Uterus (tissue), 3 donors: ENCODE measurements at regions not wholly inside any gene's neighbourhood (a gene's known extent, or its start where the extent isn't known, plus 50 kb on each side); places are given as distances from the start of the nearest gene placed in this dataset.

Experiments
- DNase-seq, 2 donors: peaks; one replicate each; pipeline ENCODE4 v3.0.0-alpha.2; 2019 to 2020
- H3K27ac ChIP-seq, 2 donors: fragments of 200-600 bp; sonication (generic); 1 replicate in 1 of 2; 2 replicates in 1 of 2; pipeline ENCODE4 v1.5.1; 2016 to 2018
- H3K27me3 ChIP-seq, 2 donors: fragments of 200-600 bp; sonication (generic); one replicate each; pipeline ENCODE4 v1.5.1; 2018 to 2019; ENCODE audit warnings: control low read depth in 1 of 2
- H3K36me3 ChIP-seq, 2 donors: fragments of 200-600 bp; sonication (generic); one replicate each; pipeline ENCODE4 v1.5.1; 2019; ENCODE audit warnings: control low read depth in 1 of 2
- H3K4me1 ChIP-seq, 2 donors: fragments of 200-600 bp; sonication (generic); one replicate each; pipeline ENCODE4 v1.5.1; 2018 to 2019; ENCODE audit warnings: control low read depth in 1 of 2
- H3K4me3 ChIP-seq, 2 donors: fragments of 200-600 bp; sonication (generic); 1 replicate in 1 of 2; 2 replicates in 1 of 2; pipeline ENCODE4 v1.5.1; 2018 to 2019; ENCODE audit warnings: mild to moderate bottlenecking in 1 of 2
- H3K9me3 ChIP-seq, 2 donors: fragments of 200-600 bp; sonication (generic); one replicate each; pipeline ENCODE4 v1.5.1; 2019; ENCODE audit warnings: control low read depth in 1 of 2
- POLR2A ChIP-seq, 2 donors: fragments of 450-650 bp; IDR thresholded peaks; one replicate each; pipeline ENCODE4 v1.6.1; 2016; ENCODE audit warnings: antibody characterized with exemption in 2 of 2, mild to moderate bottlenecking in 1 of 2, moderate library complexity in 1 of 2
- intact Hi-C: fragments of 100-400 bp; cut with DNase I; formaldehyde crosslinking; loops from one replicate; pipeline ENCODE4 v1.15.1; 2023; ENCODE audit warnings: low total_unique reads
- TF ChIP-seq, protein P1 (sequence below), 4 experiments: fragments of 200-600 bp in 2 of 4; fragments of 450-650 bp in 2 of 4; sonication (generic) in 2 of 4; IDR thresholded peaks; one replicate each; pipeline ENCODE4 v1.5.1; 2016 to 2019; ENCODE audit warnings: antibody characterized with exemption in 4 of 4, mild to moderate bottlenecking in 2 of 4, moderate library complexity in 1 of 4
- donor health status: DM: yes; HTN: yes; CAD: no.

GRCh38 chr2:64326578-64327050, 127.3 kb upstream of the LGALSL start:
- intact Hi-C loops = loop anchor here (10.0 kb wide), 1 partner anchor 272 kb away; no protein-coding TSS in a partner anchor
- Histone ChIP-seq H3K4me1 (peaks cover 0 to 6% of the 10 kb centered on the region in 2 donors), H3K36me3 (no peaks in the 10 kb centered on the region), H3K27me3 (no peaks in the 10 kb centered on the region), H3K27ac (peak overlapping the region in 1 of 2 donors; percentile 72), H3K4me3 (no peak overlapping the region), H3K9me3 (no peaks in the 10 kb centered on the region)
- no peak for DNase-seq
- TF ChIP-seq POLR2A (IDR thresholded peaks at IDR 0.05) = no peak
- TF ChIP-seq, protein P1, sequence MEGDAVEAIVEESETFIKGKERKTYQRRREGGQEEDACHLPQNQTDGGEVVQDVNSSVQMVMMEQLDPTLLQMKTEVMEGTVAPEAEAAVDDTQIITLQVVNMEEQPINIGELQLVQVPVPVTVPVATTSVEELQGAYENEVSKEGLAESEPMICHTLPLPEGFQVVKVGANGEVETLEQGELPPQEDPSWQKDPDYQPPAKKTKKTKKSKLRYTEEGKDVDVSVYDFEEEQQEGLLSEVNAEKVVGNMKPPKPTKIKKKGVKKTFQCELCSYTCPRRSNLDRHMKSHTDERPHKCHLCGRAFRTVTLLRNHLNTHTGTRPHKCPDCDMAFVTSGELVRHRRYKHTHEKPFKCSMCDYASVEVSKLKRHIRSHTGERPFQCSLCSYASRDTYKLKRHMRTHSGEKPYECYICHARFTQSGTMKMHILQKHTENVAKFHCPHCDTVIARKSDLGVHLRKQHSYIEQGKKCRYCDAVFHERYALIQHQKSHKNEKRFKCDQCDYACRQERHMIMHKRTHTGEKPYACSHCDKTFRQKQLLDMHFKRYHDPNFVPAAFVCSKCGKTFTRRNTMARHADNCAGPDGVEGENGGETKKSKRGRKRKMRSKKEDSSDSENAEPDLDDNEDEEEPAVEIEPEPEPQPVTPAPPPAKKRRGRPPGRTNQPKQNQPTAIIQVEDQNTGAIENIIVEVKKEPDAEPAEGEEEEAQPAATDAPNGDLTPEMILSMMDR (IDR thresholded peaks at IDR 0.05) = no peak

GRCh38 chr2:64327129-64327509, 126.8 kb upstream of the LGALSL start:
- Histone ChIP-seq H3K27me3 (no peaks in the 10 kb centered on the region), H3K4me3 (no peak overlapping the region), H3K36me3 (no peaks in the 10 kb centered on the region), H3K27ac (peak overlapping the region; percentile 72 to 76), H3K9me3 (no peaks in the 10 kb centered on the region), H3K4me1 (peaks cover 0 to 6% of the 10 kb centered on the region in 2 donors)
- DNase-seq = no peak
- intact Hi-C loops = loop anchor here (10.0 kb wide), 1 partner anchor 272 kb away; no protein-coding TSS in a partner anchor
- TF ChIP-seq POLR2A (IDR thresholded peaks at IDR 0.05) = no peak
- TF ChIP-seq, protein P1 (IDR thresholded peaks at IDR 0.05) = no peak

DNA sequence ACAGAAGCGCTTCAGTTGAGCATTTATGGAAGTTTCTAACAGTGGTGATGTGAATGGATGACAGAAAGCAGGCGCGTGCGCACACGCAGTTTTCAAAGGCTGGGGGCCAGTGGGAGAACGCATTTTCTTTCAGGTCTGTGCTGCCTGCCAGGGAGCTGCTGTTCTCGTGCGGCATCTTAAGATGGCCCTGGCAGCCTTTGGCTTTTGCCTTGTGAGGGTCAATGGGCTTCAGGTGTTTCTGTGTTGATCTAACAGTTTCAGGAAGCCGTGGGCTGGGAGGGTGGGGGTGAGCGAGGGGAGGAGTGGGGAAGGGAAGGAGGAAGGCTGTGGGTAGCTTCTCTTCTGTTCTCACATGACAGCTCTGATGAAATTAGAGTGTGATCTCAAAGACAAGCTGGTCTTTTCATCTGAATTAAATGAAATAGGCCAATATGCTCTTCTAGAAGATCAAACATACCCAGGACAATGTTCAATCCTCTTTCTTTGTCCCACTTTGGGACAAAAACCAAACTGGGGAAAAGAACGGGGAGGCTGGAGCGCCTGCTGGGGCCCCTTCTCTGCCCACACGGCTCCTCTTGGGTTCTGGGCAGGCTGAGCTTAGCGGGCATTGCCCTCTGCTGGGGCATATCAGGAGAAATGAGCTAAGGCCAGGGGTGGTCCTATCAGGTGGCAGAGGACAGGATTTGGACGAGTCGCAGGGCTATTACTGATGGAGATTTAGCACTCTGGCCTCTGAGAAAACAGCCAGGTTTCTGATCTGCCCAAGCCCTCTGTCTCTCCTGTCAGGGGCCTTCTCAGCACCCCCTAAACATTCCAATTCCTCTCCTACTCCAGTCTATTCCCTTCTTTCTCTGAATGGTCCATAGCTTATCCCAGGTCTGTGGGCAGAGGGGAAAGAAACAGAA, 126.2 kb upstream of the LGALSL start:
- H3K9me3 ChIP-seq = no peaks in the 10 kb centered on the region
- peaks cover 0 to 6% of the 10 kb centered on the region in 2 donors for H3K4me1 ChIP-seq
- peak; percentile 42 to 49 for DNase-seq
- no peaks in the 10 kb centered on the region for H3K36me3 ChIP-seq
- intact Hi-C loops = loop anchor here (10.0 kb wide), 1 partner anchor 273 kb away; no protein-coding TSS in a partner anchor
- H3K4me3 ChIP-seq = peak overlapping the region in 1 of 2 donors; percentile 6
- H3K27ac ChIP-seq = peak overlapping the region; percentile 72 to 76
- no peak for TF ChIP-seq POLR2A (IDR thresholded peaks at IDR 0.05)
- TF ChIP-seq, protein P1 (IDR thresholded peaks at IDR 0.05) = peak; percentile 18 to 58 (median 42)
- no peaks in the 10 kb centered on the region for H3K27me3 ChIP-seq

- Histone ChIP-seq H3K27ac (peak overlapping the region; percentile 72 to 76), H3K9me3 (no peaks in the 10 kb centered on the region), H3K4me3 (no peak overlapping the region), H3K4me1 (peaks cover 0 to 6% of the 10 kb centered on the region in 2 donors), H3K36me3 (no peaks in the 10 kb centered on the region), H3K27me3 (no peaks in the 10 kb centered on the region)
- no peak for TF ChIP-seq POLR2A (IDR thresholded peaks at IDR 0.05)
- TF ChIP-seq, protein P1 (IDR thresholded peaks at IDR 0.05) = no peak
- intact Hi-C loops = loop anchor here (10.0 kb wide), 1 partner anchor 274 kb away; no protein-coding TSS in a partner anchor
- no peak for DNase-seq
Observed at GRCh38 chr2:64328415-64328722, 125.6 kb upstream of the LGALSL start.

GRCh38 chr2:64328756-64329155, 125.2 kb upstream of the LGALSL start:
- no peak overlapping the region for H3K4me3 ChIP-seq
- intact Hi-C loops = loop anchor here (10.0 kb wide), 1 partner anchor 274 kb away; no protein-coding TSS in a partner anchor
- H3K27me3 ChIP-seq = no peaks in the 10 kb centered on the region
- TF ChIP-seq, protein P1 (IDR thresholded peaks at IDR 0.05) = no peak
- TF ChIP-seq POLR2A (IDR thresholded peaks at IDR 0.05) = no peak
- no peaks in the 10 kb centered on the region for H3K9me3 ChIP-seq
- H3K4me1 ChIP-seq = peaks cover 0 to 6% of the 10 kb centered on the region in 2 donors
- H3K27ac ChIP-seq = peak overlapping the region; percentile 72 to 76
- DNase-seq = no peak
- no peaks in the 10 kb centered on the region for H3K36me3 ChIP-seq
